Heart left ventricle (tissue), 13 donors: ENCODE measurements at regions not wholly inside any gene's neighbourhood (a gene's known extent, or its start where the extent isn't known, plus 50 kb on each side); places are given as distances from the start of the nearest gene placed in this dataset.

Source experiments
- CTCF ChIP-seq, 12 donors: fragments of 200-600 bp; sonication (generic) in 4 of 12; IDR thresholded peaks; one replicate each; pipeline versions ENCODE4 v1.5.0 to v1.8.0; 2018 to 2022; ENCODE audit warnings: antibody characterized with exemption in 12 of 12, mild to moderate bottlenecking in 5 of 12
- POLR2A ChIP-seq, 2 donors: fragments of 450-650 bp; IDR thresholded peaks; one replicate each; pipeline ENCODE4 v1.6.1; 2017; ENCODE audit warnings: antibody characterized with exemption in 2 of 2, mild to moderate bottlenecking in 2 of 2, moderate library complexity in 2 of 2
- donor health status: ischemic (EF 13 %, LVEDD 7.1; RV severe dilation, severe dysfunction).
- donor health status: DM: no; HTN: yes; CAD: no.
- donor health status: DM: no; HTN: no; CAD: no.
- donor health status: ischemic (EF 25% LVEDD 6.9; RV normal size, moderate dysfunction).
- donor health status: ischemic (EF 25% LVEDD 5.7; RV mildly dilated, moderate dysfunction).
- donor health status: ischemic (EF 35%, LVEDD 5.7; RV mildly dilated, moderate dysfunction).
- donor health status: nonischemic (EF 11% LVEDD 7.7; RV severe dilation, severe dysfunction).
- donor health status: DM: yes; HTN: yes; CAD: no.
- donor health status: PGD.
- donor health status: ischemic (EF 29% LVEDD 5.4; RV normal size, mild dysfunction).
- donor health status: nonischemic (EF 23%, LVEDD 6.1; RV moderate dilation, normal function).

- TF ChIP-seq CTCF (IDR thresholded peaks at IDR 0.05) = no peak
- TF ChIP-seq POLR2A (IDR thresholded peaks at IDR 0.05) = no peak
These were observed 77.5 kb downstream of the MAGED4 start for GRCh38 chrX:52262195-52262546.
